GM12874 (cell line): ENCODE measurements at regions not wholly inside any gene's neighbourhood (a gene's known extent, or its start where the extent isn't known, plus 50 kb on each side); places are given as distances from the start of the nearest gene placed in this dataset.

Experiments
- TF ChIP-seq, protein P1 (sequence below): IDR thresholded peaks from 2 replicates; pipeline ENCODE4 v1.5.1; 2011; ENCODE audit warnings: low read depth, mild to moderate bottlenecking, control low read depth, low read length, moderate library complexity; ENCODE audit not compliant: insufficient read depth

DNA sequence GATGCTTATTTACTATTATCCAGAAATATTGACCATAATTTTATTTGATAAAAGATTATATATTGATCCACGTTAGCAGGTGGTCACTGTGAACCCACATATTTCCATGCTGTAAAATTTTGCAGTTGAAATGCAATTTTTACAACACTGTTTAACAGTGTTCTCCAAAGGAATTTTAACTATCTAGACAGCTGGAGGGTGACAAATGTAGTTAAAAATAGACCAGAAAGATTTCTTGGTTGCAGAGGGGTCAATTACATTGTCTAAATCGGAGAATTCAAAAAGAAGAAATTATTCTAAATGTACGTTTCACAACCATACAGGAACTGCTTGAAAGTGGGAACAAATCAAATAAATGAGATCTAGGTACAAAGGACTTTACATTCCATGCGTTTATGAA is 625.2 kb upstream of the NCAM2 start:
- TF ChIP-seq, protein P1, sequence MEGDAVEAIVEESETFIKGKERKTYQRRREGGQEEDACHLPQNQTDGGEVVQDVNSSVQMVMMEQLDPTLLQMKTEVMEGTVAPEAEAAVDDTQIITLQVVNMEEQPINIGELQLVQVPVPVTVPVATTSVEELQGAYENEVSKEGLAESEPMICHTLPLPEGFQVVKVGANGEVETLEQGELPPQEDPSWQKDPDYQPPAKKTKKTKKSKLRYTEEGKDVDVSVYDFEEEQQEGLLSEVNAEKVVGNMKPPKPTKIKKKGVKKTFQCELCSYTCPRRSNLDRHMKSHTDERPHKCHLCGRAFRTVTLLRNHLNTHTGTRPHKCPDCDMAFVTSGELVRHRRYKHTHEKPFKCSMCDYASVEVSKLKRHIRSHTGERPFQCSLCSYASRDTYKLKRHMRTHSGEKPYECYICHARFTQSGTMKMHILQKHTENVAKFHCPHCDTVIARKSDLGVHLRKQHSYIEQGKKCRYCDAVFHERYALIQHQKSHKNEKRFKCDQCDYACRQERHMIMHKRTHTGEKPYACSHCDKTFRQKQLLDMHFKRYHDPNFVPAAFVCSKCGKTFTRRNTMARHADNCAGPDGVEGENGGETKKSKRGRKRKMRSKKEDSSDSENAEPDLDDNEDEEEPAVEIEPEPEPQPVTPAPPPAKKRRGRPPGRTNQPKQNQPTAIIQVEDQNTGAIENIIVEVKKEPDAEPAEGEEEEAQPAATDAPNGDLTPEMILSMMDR: no peak

DNA sequence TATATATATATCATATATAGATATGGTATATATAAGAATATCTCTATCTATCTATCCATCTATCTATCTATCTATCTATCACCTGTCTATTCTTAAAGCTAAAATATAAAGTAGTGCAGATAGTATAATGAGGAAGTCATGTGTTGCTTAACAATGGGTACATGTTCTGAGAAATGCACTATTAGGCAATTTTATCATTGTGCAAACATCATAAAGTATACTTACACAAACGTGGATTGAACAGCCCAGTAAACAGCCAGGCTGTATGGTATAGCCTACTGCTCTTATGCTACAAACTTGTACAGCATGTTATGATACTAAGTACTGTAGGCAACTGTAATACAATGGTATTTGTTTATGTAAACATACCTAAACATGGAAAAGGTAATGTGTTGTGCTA is 621.0 kb upstream of the NCAM2 start:
- TF ChIP-seq, protein P1: no peak

DNA sequence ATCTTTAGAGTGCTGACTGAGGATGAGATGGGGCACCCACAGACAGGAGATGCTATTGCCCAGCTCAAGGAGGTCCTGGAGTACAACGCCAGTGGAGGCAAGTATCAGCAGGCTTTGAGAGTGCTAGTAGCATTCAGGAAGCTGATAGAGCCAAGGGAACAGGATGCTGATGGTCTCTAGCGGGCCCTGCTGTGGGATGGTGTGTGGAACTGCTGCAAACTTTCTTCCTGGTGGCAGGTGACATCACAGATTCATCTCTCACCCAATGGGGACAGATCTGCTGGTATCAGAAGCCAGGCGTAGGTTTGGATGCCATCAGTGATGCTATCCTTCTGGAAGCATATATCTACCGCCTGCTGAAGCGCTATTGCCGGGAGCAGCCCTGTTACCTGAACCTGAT is 609.8 kb upstream of the NCAM2 start:
- TF ChIP-seq, protein P1: no peak

DNA sequence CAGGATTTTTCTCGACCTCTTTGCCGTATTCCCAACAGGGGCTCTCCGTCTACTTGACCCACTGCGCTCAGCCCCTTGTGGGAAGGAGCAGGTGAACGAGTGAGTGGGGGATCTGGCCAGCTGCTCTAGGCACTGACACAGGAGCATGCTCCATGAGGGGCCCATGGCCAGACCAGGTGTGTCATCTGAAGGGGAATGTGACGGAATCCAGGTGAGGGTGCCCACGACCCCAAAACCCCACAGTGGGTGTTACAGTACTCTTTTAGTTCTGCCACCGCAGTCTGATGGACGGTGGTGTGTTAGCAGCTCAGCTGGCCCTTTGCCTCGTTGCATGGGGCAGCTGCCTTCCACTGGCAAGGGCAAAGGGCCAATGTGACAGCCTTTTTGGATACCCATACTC is 601.4 kb upstream of the NCAM2 start:
- TF ChIP-seq, protein P1: no peak

DNA sequence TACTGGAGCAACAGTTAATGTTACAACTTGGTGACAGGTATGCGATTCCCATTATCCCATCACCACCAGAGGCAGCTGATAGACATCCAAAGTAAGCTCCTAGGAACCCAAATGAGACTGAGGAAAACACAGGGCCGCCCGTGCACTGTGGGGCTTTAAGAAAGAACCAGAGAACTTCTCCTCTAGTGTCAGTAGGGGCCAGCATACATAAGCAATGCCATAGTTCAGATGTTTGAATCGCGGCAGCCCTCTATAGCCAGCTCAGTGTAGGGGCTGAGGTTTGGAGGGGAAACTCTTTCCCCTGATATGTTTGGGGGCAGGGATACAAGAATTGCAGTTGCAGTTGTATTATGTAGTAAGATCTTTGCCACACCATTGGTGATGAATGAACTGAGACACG is 593.3 kb upstream of the NCAM2 start:
- TF ChIP-seq, protein P1: no peak

DNA sequence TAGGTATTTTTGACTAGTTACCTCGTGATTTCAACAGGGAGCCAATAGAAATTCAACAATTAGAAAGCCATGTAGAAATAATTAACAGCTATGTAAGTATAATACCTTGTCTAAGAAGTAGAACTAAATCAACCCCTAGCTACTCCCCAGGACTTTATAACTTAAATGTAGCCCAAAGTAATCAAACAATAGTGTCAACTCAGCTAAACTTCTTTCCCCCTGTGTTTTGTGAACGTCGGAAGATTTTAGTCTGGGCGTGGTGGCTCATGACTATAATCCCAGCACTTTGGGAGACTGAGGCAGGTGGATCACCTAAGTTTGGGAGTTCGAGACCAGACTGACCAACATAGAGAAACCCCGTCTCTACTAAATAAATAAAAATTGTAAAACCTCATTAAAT is 579.9 kb upstream of the NCAM2 start:
- TF ChIP-seq, protein P1: no peak

DNA sequence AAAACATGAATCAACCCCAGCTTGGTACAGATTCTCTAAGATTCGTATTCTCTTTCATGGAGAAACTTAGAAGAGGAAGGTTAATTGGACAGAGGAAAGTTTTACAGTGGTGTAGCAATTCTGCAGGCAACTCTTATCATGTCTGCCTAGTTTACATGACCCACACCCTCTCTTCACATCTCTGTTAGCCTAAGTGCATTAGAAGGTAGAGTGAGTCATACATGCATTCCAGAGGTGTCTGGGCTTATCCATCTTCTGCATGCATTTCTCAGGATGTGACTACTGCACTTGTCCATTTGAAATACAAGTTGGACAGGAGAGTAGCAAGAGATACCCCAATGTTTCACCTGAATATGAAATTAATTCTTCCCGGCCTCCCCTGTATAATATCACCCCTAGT is 578.4 kb upstream of the NCAM2 start:
- TF ChIP-seq, protein P1: no peak

DNA sequence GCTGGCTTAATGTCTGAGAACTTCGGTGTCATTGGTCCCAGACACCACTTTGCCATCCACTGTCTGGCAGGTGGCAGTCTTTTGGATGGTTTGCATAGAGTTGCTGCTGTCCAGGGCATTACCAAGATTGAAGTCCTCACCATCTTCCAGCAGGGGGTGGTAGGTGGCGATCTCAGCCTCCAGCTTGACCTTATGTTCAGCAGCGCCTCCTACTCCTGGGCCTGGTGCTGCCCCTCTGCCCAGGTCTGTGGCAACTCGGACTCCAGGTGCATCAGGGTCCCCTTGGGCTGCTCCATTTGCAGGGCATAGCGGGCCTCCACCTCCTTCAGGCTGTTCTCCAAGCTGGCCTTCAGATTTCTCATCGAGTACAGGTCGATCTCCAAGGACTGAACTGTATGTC is 573.3 kb upstream of the NCAM2 start:
- TF ChIP-seq, protein P1: no peak
